Esophagus (tissue), 2 donors: ENCODE measurements at regions not wholly inside any gene's neighbourhood (a gene's known extent, or its start where the extent isn't known, plus 50 kb on each side); places are given as distances from the start of the nearest gene placed in this dataset.
A peak's percentile ranks its signal among the peaks of the same experiment; 100 is the strongest.

Source experiments
- H3K27ac ChIP-seq, 2 donors: one replicate each; pipeline ENCODE4 v1.5.1; 2013; ENCODE audit warnings: low read depth in 2 of 2, mild to moderate bottlenecking in 2 of 2, inconsistent platforms in 1 of 2, low read length in 1 of 2, moderate library complexity in 1 of 2
- H3K27me3 ChIP-seq, 2 donors: one replicate each; pipeline ENCODE4 v1.6.1; 2013; ENCODE audit warnings: low read length in 2 of 2, control low read depth in 1 of 2, mild to moderate bottlenecking in 1 of 2; ENCODE audit not compliant: insufficient read depth in 2 of 2, control insufficient read depth in 1 of 2
- H3K36me3 ChIP-seq, 2 donors: one replicate each; pipeline ENCODE4 v1.6.1; 2013; ENCODE audit warnings: low read length in 1 of 2; ENCODE audit not compliant: control insufficient read depth in 2 of 2, insufficient read depth in 2 of 2
- H3K4me1 ChIP-seq, 2 donors: one replicate each; pipeline ENCODE4 v1.6.1; 2013; ENCODE audit warnings: low read length in 1 of 2; ENCODE audit not compliant: control insufficient read depth in 2 of 2, insufficient read depth in 2 of 2
- H3K4me3 ChIP-seq, 2 donors: one replicate each; pipeline ENCODE4 v1.5.1; 2013; ENCODE audit warnings: low read length in 2 of 2, mild to moderate bottlenecking in 2 of 2, low read depth in 1 of 2, moderate library complexity in 1 of 2
- H3K9me3 ChIP-seq, 2 donors: one replicate each; pipeline ENCODE4 v1.6.1; 2013; ENCODE audit warnings: mild to moderate bottlenecking in 2 of 2, low read depth in 1 of 2, low read length in 1 of 2, moderate library complexity in 1 of 2; ENCODE audit not compliant: control insufficient read depth in 2 of 2, insufficient read depth in 1 of 2
- WGBS, 2 donors: extraction: QIAGEN DNeasy Blood & Tissue Kit; methylation state at CpG; one replicate each; pipeline ENCODE4 v1.1.7; 2013; 5-methylcytosine and 5-hydroxymethylcytosine counted together
- donor health status: healthy with polysubstance abuse.
- donor health status: Bipolar disorder and iron deficiency.

- Histone ChIP-seq H3K36me3 (no peaks in the 10 kb centered on the region), H3K4me1 (no peaks in the 10 kb centered on the region), H3K27me3 (no peaks in the 10 kb centered on the region), H3K27ac (no peak overlapping the region), H3K9me3 (peaks cover 0 to 2% of the 10 kb centered on the region in 2 donors), H3K4me3 (no peak overlapping the region)
- 69 to 74% methylated on average over 3 of the region's 3 CpGs for WGBS, 2 donors
These were observed 886.2 kb downstream of the LTN1 start for GRCh38 chr21:28106370-28106890.

- Histone ChIP-seq H3K4me3 (no peak overlapping the region), H3K9me3 (no peaks in the 10 kb centered on the region), H3K4me1 (no peaks in the 10 kb centered on the region), H3K36me3 (no peaks in the 10 kb centered on the region), H3K27me3 (no peaks in the 10 kb centered on the region), H3K27ac (no peak overlapping the region)
- 61 to 68% methylated on average over 5 of the region's 5 CpGs for WGBS, 2 donors
These were observed 888.3 kb downstream of the LTN1 start for GRCh38 chr21:28104346-28104745.

- H3K9me3 ChIP-seq, result no peaks in the 10 kb centered on the region
- no peak overlapping the region for H3K27ac ChIP-seq
- no peaks in the 10 kb centered on the region for H3K27me3 ChIP-seq
- no peaks in the 10 kb centered on the region for H3K36me3 ChIP-seq
- no peaks in the 10 kb centered on the region for H3K4me1 ChIP-seq
- no peak overlapping the region for H3K4me3 ChIP-seq
- 82 to 88% methylated on average over 5 of the region's 5 CpGs for WGBS, 2 donors
These were observed 892.3 kb downstream of the LTN1 start for GRCh38 chr21:28100366-28100765.

- H3K4me1 ChIP-seq, result no peaks in the 10 kb centered on the region
- no peak overlapping the region for H3K4me3 ChIP-seq
- no peaks in the 10 kb centered on the region for H3K36me3 ChIP-seq
- no peaks in the 10 kb centered on the region for H3K9me3 ChIP-seq
- no peak overlapping the region for H3K27ac ChIP-seq
- H3K27me3 ChIP-seq, result no peaks in the 10 kb centered on the region
- 30 to 31% methylated on average over 6 of the region's 6 CpGs for WGBS, 2 donors
These were observed 893.5 kb downstream of the LTN1 start for GRCh38 chr21:28099001-28099705.

GRCh38 chr21:28091466-28091865 lies 901.2 kb downstream of the LTN1 start:
- Histone ChIP-seq H3K9me3 (no peaks in the 10 kb centered on the region), H3K36me3 (no peaks in the 10 kb centered on the region), H3K4me3 (no peak overlapping the region), H3K27me3 (no peaks in the 10 kb centered on the region), H3K27ac (no peak overlapping the region), H3K4me1 (no peaks in the 10 kb centered on the region)
- WGBS, 2 donors, result 78 to 87% methylated on average over 2 of the region's 2 CpGs

GRCh38 chr21:28090546-28090945 lies 902.1 kb downstream of the LTN1 start:
- Histone ChIP-seq H3K27ac (peak overlapping the region in 1 of 2 donors; percentile 77), H3K36me3 (no peaks in the 10 kb centered on the region), H3K4me1 (no peaks in the 10 kb centered on the region), H3K9me3 (no peaks in the 10 kb centered on the region), H3K27me3 (no peaks in the 10 kb centered on the region), H3K4me3 (no peak overlapping the region)
- 75 to 88% methylated on average over 5 of the region's 5 CpGs for WGBS, 2 donors

GRCh38 chr21:28089599-28090441 lies 902.9 kb downstream of the LTN1 start:
- 52 to 61% methylated on average over 11 of the region's 11 CpGs for WGBS, 2 donors
- Histone ChIP-seq H3K4me1 (no peaks in the 10 kb centered on the region), H3K27ac (peak overlapping the region; percentile 67 to 77), H3K4me3 (no peak overlapping the region), H3K27me3 (no peaks in the 10 kb centered on the region), H3K36me3 (no peaks in the 10 kb centered on the region), H3K9me3 (no peaks in the 10 kb centered on the region)

- 91 to 93% methylated on average over 6 of the region's 6 CpGs for WGBS, 2 donors
- Histone ChIP-seq H3K4me3 (no peak overlapping the region), H3K36me3 (no peaks in the 10 kb centered on the region), H3K27me3 (no peaks in the 10 kb centered on the region), H3K4me1 (no peaks in the 10 kb centered on the region), H3K27ac (no peak overlapping the region), H3K9me3 (no peaks in the 10 kb centered on the region)
These were observed 905.7 kb downstream of the LTN1 start for GRCh38 chr21:28086861-28087581.

- no peak overlapping the region for H3K27ac ChIP-seq
- WGBS, 2 donors, result 73 to 75% methylated on average over 2 of the region's 2 CpGs
These were observed 907.7 kb downstream of the LTN1 start for GRCh38 chr21:28084951-28085350.

More at GRCh38 chr21:28084951-28085350, 907.7 kb downstream of the LTN1 start:
- H3K4me3 ChIP-seq, result no peak overlapping the region
- H3K9me3 ChIP-seq, result no peaks in the 10 kb centered on the region
- no peaks in the 10 kb centered on the region for H3K4me1 ChIP-seq
- no peaks in the 10 kb centered on the region for H3K27me3 ChIP-seq
- no peaks in the 10 kb centered on the region for H3K36me3 ChIP-seq
